ENCODE measurements at regions not wholly inside any gene's neighbourhood (a gene's known extent, or its start where the extent isn't known, plus 50 kb on each side); places are given as distances from the start of the nearest gene placed in this dataset.

- Histone ChIP-seq H3K4me3 (replicated peaks in 1 of 3; ENCODE audit: insufficient read depth in 1 of 3, low read depth in 2 of 3, low read length in 3 of 3) (no peak overlapping the region), H3K9me3 (ENCODE audit: low read length) (no peaks in the 10 kb centered on the region), H3K4me2 (ENCODE audit: low read depth, low read length) (no peak overlapping the region), H4K20me1 (ENCODE audit: insufficient read depth, low read length) (no peaks in the 10 kb centered on the region), H3K27me3 (ENCODE audit: control insufficient read depth in 1 of 2, insufficient read depth in 2 of 2, low read length in 2 of 2) (no peaks in the 10 kb centered on the region), H3K36me3 (replicated peaks in 1 of 2; ENCODE audit: control insufficient read depth in 1 of 2, insufficient read depth in 2 of 2, low read length in 2 of 2) (no peaks in the 10 kb centered on the region), H3K79me2 (ENCODE audit: insufficient read depth, low read length) (no peaks in the 10 kb centered on the region), H3K4me1 (ENCODE audit: insufficient read depth, low read length) (no peaks in the 10 kb centered on the region), H3K27ac (ENCODE audit: extremely low read length, insufficient read depth, low read length) (no peak overlapping the region), H3K9ac (ENCODE audit: insufficient read depth, low read depth, low read length) (no peak overlapping the region), H2AFZ (ENCODE audit: low read length) (no peak overlapping the region)
- FAIRE-seq: no peak
- ATAC-seq: no peak
- ChIA-PET POLR2A (no interaction called here), CTCF (ENCODE audit: low intra/inter-chr PET ratio, low total read pairs) (no interaction called here)
- no peak for DNase-seq (ENCODE audit: low spot score)
- 32% methylated on average over 6 of the region's 6 CpGs for whole genome bisulfite sequencing (ENCODE audit: low lambda C conversion rate)
- intact Hi-C loops (cut with micrococcal nuclease; ENCODE audit: unreplicated experiment) (no loop called here), in situ Hi-C loops (cut with HindIII; ENCODE audit: extremely low pct_ligation_motif_present, low pct_unique_long_range_greater_than_20kb) (no loop called here)
- TF ChIP-seq CCDC6 (CRISPR knock-in tag; IDR thresholded peaks at IDR 0.05) (no peak), ZBTB4 (CRISPR knock-in tag; IDR thresholded peaks at IDR 0.05; ENCODE audit: borderline replicate concordance) (no peak), PAWR (CRISPR knock-in tag; IDR thresholded peaks at IDR 0.05; ENCODE audit: borderline replicate concordance) (no peak), ZFP1 (CRISPR knock-in tag; IDR thresholded peaks at IDR 0.05) (no peak), AGO2 (optimal IDR thresholded peaks at IDR 0.05; ENCODE audit: low read depth, low read length) (no peak), ZNF629 (CRISPR knock-in tag; conservative IDR thresholded peaks at IDR 0.05) (no peak), NFKB2 (CRISPR knock-in tag; IDR thresholded peaks at IDR 0.05; ENCODE audit: borderline replicate concordance) (no peak), NCOA2 (CRISPR knock-in tag; IDR thresholded peaks at IDR 0.05) (no peak), DPF2 (CRISPR knock-in tag; IDR thresholded peaks at IDR 0.05; ENCODE audit: borderline replicate concordance, low read depth) (no peak), ZNF362 (CRISPR knock-in tag; IDR thresholded peaks at IDR 0.05; ENCODE audit: borderline replicate concordance) (no peak), TARDBP (CRISPR knock-in tag; IDR thresholded peaks at IDR 0.05) (no peak)
- BruUV-seq (replicated peaks): no TSS peak
Observed at GRCh38 chr14:106579084-106579483, 1052.7 kb downstream of the TMEM121 start.

All from HepG2 (cell line).